ENCODE measurements at regions not wholly inside any gene's neighbourhood (a gene's known extent, or its start where the extent isn't known, plus 50 kb on each side); places are given as distances from the start of the nearest gene placed in this dataset.

- POLR2A ChIA-PET = no interaction called here
- 3% methylated on average over 2 of the region's 2 CpGs for WGBS (ENCODE audit: insufficient coverage, insufficient replicate concordance, low lambda C conversion rate, missing lambda C conversion rate)
- BruUV-seq (replicated peaks) = no TSS peak
- intact Hi-C loops (cut with micrococcal nuclease; ENCODE audit: unreplicated experiment) (no loop called here), in situ Hi-C loops (cut with MboI) (no loop called here)
- DNase-seq (ENCODE audit: low read depth, low spot score) (no peak), ATAC-seq (no peak), FAIRE-seq (no peak)
- Histone ChIP-seq H3K4me3 (no peak overlapping the region), H3K4me2 (ENCODE audit: control insufficient read depth, insufficient read depth) (no peak overlapping the region), H2AFZ (ENCODE audit: control insufficient read depth, low read depth, low read length) (no peak overlapping the region), H3K36me3 (ENCODE audit: control insufficient read depth in 2 of 2, insufficient read depth in 2 of 2, low read length in 1 of 2) (no peaks in the 10 kb centered on the region), H3K9me3 (replicated peaks; ENCODE audit: control insufficient read depth, insufficient read depth, low read length) (no peaks in the 10 kb centered on the region), H4K20me1 (ENCODE audit: control insufficient read depth, insufficient read depth) (no peaks in the 10 kb centered on the region), H3K27me3 (replicated peaks in 1 of 2; ENCODE audit: control insufficient read depth in 2 of 2, insufficient read depth in 2 of 2, low read length in 1 of 2) (no peaks in the 10 kb centered on the region), H3K27ac (ENCODE audit: control insufficient read depth, insufficient read depth) (no peak overlapping the region), H3K79me2 (ENCODE audit: control insufficient read depth, insufficient read depth, low read length) (no peaks in the 10 kb centered on the region), H3K9ac (ENCODE audit: control insufficient read depth, insufficient read depth, low read length) (no peak overlapping the region), H3K4me1 (ENCODE audit: control insufficient read depth, insufficient read depth, low read length) (no peaks in the 10 kb centered on the region)
- RAD21 ChIA-PET (ENCODE audit: unreplicated experiment) = no interaction called here
- SMC1A ChIA-PET (ENCODE audit: uncharacterized antibody, unreplicated experiment) = no interaction called here
- CTCF ChIA-PET = no interaction called here
- TF ChIP-seq MYC (IDR thresholded peaks at IDR 0.05; ENCODE audit: insufficient read depth, insufficient read length, insufficient replicate concordance, low read length, severe bottlenecking) (no peak), STAT3 (IDR thresholded peaks at IDR 0.05; ENCODE audit: low read depth, low read length) (no peak), CEBPZ (IDR thresholded peaks at IDR 0.05; ENCODE audit: low read depth, low read length) (no peak), ETV6 (conservative IDR thresholded peaks at IDR 0.05 in 1 of 2, IDR thresholded peaks at IDR 0.05 in 1 of 2; ENCODE audit: borderline replicate concordance in 1 of 2, low read depth in 1 of 2) (no peak), BCL11A (IDR thresholded peaks at IDR 0.05; ENCODE audit: low read depth, low read length) (no peak), HDAC2 (IDR thresholded peaks at IDR 0.05) (no peak)
- TF ChIP-seq, protein P1, sequence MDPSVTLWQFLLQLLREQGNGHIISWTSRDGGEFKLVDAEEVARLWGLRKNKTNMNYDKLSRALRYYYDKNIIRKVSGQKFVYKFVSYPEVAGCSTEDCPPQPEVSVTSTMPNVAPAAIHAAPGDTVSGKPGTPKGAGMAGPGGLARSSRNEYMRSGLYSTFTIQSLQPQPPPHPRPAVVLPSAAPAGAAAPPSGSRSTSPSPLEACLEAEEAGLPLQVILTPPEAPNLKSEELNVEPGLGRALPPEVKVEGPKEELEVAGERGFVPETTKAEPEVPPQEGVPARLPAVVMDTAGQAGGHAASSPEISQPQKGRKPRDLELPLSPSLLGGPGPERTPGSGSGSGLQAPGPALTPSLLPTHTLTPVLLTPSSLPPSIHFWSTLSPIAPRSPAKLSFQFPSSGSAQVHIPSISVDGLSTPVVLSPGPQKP (IDR thresholded peaks at IDR 0.05; ENCODE audit: low read depth, low read length) = no peak
- TF ChIP-seq, protein P2, sequence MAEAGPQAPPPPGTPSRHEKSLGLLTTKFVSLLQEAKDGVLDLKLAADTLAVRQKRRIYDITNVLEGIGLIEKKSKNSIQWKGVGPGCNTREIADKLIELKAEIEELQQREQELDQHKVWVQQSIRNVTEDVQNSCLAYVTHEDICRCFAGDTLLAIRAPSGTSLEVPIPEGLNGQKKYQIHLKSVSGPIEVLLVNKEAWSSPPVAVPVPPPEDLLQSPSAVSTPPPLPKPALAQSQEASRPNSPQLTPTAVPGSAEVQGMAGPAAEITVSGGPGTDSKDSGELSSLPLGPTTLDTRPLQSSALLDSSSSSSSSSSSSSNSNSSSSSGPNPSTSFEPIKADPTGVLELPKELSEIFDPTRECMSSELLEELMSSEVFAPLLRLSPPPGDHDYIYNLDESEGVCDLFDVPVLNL (IDR thresholded peaks at IDR 0.05; ENCODE audit: low read depth, low read length) = no peak
- TF ChIP-seq, protein P3, sequence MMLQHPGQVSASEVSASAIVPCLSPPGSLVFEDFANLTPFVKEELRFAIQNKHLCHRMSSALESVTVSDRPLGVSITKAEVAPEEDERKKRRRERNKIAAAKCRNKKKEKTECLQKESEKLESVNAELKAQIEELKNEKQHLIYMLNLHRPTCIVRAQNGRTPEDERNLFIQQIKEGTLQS (IDR thresholded peaks at IDR 0.05; ENCODE audit: borderline replicate concordance, extremely low read depth, low read depth, low read length) = no peak
These were observed 961.1 kb upstream of the EDIL3 start for GRCh38 chr5:85345818-85346217.
